GM12873 (cell line): ENCODE measurements at regions not wholly inside any gene's neighbourhood (a gene's known extent, or its start where the extent isn't known, plus 50 kb on each side); places are given as distances from the start of the nearest gene placed in this dataset.

ENCODE experiments used
- CTCF ChIP-seq: IDR thresholded peaks from 2 replicates; pipeline ENCODE4 v1.5.1; 2012; ENCODE audit warnings: low read depth, mild to moderate bottlenecking, moderate library complexity, low read length, control low read depth; ENCODE audit not compliant: insufficient read depth; ENCODE audit errors: missing control alignments

- no peak for TF ChIP-seq CTCF
Observed at GRCh38 chr21:32206631-32207405, 72.0 kb downstream of the MIS18A start.

- TF ChIP-seq CTCF, result no peak
Observed at GRCh38 chr21:32203877-32204480, 74.9 kb downstream of the MIS18A start.

GRCh38 chr21:32200029-32200428 lies 78.8 kb downstream of the MIS18A start:
- no peak for TF ChIP-seq CTCF

GRCh38 chr21:32198384-32198783 lies 80.5 kb downstream of the MIS18A start:
- TF ChIP-seq CTCF, result no peak

- TF ChIP-seq CTCF, result no peak
Observed at GRCh38 chr21:32197896-32198295, 81.0 kb downstream of the MIS18A start.

- no peak for TF ChIP-seq CTCF
Observed at GRCh38 chr21:32196001-32196400, 82.8 kb downstream of the MIS18A start.

GRCh38 chr21:32193098-32193465 lies 85.8 kb downstream of the MIS18A start:
- no peak for TF ChIP-seq CTCF
